ENCODE measurements at regions not wholly inside any gene's neighbourhood (a gene's known extent, or its start where the extent isn't known, plus 50 kb on each side); places are given as distances from the start of the nearest gene placed in this dataset.

DNA sequence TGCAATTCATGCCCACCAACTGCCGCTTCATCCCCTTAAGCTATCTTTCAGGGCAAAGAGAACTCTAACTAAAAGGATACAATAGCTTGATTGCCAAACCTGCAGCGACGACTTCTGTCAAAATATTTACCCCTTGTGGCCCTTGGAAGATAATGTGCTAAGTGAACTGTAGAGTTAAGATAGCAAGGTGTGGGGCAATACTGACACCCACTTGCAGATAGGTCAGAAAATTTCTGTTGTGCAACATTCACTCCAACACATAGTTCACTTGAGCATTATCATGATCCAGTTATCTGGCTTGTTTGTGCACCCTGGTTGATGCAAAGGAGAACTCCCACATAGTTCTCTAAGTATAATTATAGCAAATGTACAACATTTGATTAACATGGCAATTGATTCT lies 55.6 kb downstream of the RHOXF2B start:
- no peak for DNase-seq (ENCODE audit: low read depth, low spot score)
- CTCF ChIA-PET: no interaction called here
- no peak overlapping the region for H3K4me3 ChIP-seq (ENCODE audit: low read depth, low read length)
- POLR2A ChIA-PET: no interaction called here
- TF ChIP-seq, protein P1, sequence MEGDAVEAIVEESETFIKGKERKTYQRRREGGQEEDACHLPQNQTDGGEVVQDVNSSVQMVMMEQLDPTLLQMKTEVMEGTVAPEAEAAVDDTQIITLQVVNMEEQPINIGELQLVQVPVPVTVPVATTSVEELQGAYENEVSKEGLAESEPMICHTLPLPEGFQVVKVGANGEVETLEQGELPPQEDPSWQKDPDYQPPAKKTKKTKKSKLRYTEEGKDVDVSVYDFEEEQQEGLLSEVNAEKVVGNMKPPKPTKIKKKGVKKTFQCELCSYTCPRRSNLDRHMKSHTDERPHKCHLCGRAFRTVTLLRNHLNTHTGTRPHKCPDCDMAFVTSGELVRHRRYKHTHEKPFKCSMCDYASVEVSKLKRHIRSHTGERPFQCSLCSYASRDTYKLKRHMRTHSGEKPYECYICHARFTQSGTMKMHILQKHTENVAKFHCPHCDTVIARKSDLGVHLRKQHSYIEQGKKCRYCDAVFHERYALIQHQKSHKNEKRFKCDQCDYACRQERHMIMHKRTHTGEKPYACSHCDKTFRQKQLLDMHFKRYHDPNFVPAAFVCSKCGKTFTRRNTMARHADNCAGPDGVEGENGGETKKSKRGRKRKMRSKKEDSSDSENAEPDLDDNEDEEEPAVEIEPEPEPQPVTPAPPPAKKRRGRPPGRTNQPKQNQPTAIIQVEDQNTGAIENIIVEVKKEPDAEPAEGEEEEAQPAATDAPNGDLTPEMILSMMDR (IDR thresholded peaks at IDR 0.05; ENCODE audit: insufficient read depth, low read length, missing control alignments): no peak

DNA sequence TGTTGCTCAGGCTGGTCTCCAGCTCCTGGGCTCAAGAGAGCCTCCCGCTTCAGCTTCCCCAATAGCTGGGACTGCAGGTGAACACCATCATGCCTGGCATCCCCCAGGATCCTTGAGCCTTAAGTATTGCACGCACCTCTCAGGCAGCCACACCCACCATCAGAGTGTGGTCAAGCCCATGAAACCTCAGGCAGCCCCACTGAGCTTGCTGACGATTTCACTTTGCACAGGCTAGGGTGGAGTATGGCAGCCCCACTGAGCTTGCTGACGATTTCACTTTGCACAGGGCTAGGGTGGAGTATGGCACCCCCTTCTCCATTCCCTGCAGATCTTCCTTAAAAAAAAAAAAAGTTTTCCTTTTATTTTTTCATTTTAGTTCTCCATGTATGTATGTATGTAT lies 57.2 kb downstream of the RHOXF2B start:
- ChIA-PET POLR2A (no interaction called here), CTCF (no interaction called here)
- DNase-seq (ENCODE audit: low read depth, low spot score): no peak
- TF ChIP-seq, protein P1 (IDR thresholded peaks at IDR 0.05; ENCODE audit: insufficient read depth, low read length, missing control alignments): no peak
- H3K4me3 ChIP-seq (ENCODE audit: low read depth, low read length): no peak overlapping the region

DNA sequence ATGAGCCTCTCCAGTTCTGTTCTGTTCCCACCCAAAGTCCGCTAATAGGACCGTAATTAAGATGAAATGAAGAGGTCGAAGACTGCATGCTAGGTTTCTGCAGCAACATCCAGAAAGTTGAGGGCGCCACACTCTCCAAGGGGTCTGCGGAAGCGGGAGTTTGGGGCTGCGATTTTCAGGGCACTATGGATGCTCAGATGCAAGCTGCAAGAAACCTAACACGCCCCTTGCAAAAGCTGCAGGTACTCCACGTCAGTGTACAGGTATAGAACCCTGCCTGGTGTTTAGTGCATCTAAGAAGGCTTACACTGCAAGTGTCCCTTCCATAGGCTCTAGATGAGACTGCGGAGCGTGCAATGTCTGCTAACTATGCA lies 61.4 kb downstream of the RHOXF2B start:
- H3K4me3 ChIP-seq (ENCODE audit: low read depth, low read length): no peak overlapping the region
- no peak for DNase-seq (ENCODE audit: low read depth, low spot score)
- CTCF ChIA-PET: no interaction called here
- TF ChIP-seq, protein P1 (IDR thresholded peaks at IDR 0.05; ENCODE audit: insufficient read depth, low read length, missing control alignments): no peak
- POLR2A ChIA-PET: no interaction called here

DNA sequence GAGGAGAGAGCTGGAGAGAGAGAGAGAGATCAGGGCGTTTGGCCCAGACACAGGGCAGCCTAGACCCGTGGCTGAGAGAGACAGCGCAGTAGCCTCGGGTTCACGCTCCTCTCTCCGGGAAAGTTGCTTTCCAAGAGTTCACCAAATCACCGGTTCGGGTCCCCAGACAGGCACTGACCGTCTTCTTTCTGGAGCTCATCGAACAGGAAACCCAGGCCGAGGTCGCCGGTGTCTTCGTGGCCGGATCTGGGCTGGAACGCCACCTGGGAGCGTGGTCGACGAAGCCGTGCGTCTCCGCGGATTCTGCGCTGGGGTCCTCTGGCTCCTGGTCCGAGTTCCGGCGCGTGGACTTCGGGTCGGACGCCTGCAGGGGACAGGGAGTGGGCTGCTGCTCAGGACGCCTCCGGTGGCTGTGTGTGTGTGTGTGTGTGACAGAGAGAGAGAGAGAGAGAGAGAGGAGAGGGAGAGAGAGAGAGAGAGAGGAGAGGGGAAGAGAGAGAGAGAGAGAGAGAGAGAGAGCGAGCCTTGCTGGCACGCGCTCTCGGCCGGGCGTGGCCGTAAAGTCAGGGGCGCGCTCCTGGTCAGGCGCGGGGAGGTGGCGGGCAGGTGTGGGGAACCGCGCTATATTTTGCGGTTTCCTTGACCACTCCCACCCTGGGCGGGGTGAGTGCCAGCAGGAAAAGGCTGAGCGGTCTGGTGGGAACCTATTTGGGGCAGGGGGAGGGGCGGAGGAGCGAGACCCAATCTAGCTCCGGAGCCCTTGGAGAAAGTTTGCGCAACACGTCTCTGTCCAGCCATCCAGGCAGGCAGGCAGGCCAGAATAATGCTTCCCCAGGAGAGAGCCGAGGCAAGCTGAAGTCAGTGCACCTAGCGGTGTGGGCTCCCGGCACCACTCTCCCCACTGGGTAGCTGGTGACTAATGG lies 62.1 kb downstream of the RHOXF2B start:
- TF ChIP-seq, protein P1 (IDR thresholded peaks at IDR 0.05; ENCODE audit: insufficient read depth, low read length, missing control alignments): no peak
- H3K4me3 ChIP-seq (ENCODE audit: low read depth, low read length): no peak overlapping the region
- ChIA-PET POLR2A (no interaction called here), CTCF (no interaction called here)
- no peak for DNase-seq (ENCODE audit: low read depth, low spot score)

DNA sequence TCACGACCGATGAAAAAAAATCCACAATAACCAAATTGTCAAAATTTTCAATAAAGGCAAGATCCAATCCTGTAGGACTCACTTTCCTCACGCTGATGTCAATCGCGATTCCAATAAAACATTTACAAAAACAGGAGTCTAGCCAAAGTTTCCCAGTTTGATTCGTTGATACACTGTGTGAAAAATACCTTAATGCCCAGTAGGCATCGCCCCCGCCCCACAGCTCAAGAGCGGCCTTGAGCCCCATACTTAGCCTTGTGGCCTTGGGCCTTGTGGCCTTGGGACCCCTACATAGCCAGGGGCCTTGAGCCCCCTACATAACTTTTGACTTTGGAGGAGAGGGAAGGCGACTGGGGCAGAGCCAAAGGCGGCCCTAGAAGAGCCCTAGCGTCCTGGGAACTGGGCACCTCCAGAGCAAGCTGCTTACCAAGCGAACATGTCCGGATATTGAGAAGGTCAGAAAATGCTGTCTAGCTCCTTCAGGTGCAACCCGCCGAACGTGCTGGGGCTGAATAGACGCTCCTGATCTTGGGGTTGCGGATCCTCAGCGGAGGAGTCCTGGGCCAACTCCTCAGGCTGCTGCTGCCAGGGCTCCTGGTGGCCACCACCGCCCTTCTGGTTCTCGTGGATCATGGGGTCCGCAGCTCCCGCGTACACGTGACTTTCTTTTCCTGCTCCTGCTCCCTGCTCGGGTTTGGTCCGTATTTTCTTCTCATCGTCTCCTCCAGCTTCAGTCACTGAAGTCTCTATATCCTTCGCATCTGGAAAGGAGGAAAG lies 62.9 kb downstream of the RHOXF2B start:
- CTCF ChIA-PET: interaction anchor here (0.9 kb wide), 1 partner anchor 236 kb away, joined by 3 read pairs; no protein-coding TSS in a partner anchor
- H3K4me3 ChIP-seq (ENCODE audit: low read depth, low read length): no peak overlapping the region
- DNase-seq (ENCODE audit: low read depth, low spot score): no peak
- TF ChIP-seq, protein P1 (IDR thresholded peaks at IDR 0.05; ENCODE audit: insufficient read depth, low read length, missing control alignments): no peak
- POLR2A ChIA-PET: no interaction called here

DNA sequence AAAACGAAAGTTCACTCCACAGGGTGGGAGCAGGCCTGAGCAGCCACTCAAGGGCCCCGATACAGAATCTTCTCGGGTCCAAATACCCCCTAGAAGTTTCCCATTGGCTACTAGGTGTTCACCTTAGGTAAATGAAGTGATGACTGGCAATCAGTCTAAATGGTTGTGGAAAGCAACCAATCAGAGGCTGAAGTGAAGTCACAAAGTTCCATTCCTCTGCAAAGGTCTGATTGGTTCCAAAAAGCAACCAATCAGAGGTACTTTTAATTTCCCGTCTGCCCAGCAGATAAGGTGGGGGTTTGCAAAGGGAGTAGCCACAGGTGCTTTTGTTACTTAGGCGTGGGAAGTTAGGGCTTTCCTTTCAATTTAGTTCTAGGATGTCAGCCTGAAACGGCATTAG lies 58.2 kb upstream of the NKAP start:
- DNase-seq (ENCODE audit: low read depth, low spot score): no peak
- POLR2A ChIA-PET: no interaction called here
- TF ChIP-seq, protein P1 (IDR thresholded peaks at IDR 0.05; ENCODE audit: insufficient read depth, low read length, missing control alignments): no peak
- no peak overlapping the region for H3K4me3 ChIP-seq (ENCODE audit: low read depth, low read length)
- CTCF ChIA-PET: no interaction called here

All from AG04449 (cell line).